ENCODE measurements at regions not wholly inside any gene's neighbourhood (a gene's known extent, or its start where the extent isn't known, plus 50 kb on each side); places are given as distances from the start of the nearest gene placed in this dataset.

GRCh38 chr4:1472911-1473518 lies 66.8 kb upstream of the NKX1-1 start:
- DNase-seq, result no peak

DNA sequence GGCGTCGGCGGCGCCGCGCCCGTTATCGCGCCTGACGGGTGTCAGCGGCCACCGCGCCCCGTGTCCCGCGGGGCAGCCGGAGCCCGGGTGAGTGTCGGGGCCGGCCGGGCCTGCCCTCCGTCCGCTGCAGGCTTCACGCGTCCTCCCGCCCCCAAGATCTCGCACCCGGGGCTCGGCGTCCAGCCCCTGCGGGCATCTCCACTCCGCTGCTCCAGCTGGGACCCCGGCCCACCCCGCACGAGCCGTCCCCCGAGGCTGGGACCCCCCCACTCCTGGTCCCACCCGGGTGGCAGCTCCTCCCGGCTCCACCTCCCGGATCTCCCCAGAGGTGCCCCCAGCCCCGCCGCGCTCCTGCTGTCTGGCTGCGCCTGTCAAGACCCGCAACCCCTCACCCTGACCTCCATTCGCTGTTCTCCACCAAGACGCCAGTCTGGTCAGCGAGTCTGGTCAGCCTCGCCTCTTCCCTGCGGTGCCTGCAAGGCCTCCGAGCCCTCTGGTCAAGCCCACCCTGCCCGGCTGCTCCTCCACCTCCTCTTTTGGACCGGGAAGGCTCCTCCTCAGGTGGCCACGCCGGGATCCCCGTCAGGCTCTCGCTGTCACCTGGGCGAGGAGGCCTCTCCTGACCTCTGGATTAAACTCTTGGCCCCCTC lies 66.0 kb upstream of the NKX1-1 start:
- no peak for DNase-seq

GRCh38 chr4:1471443-1472147 lies 65.4 kb upstream of the NKX1-1 start:
- DNase-seq, result no peak

DNA sequence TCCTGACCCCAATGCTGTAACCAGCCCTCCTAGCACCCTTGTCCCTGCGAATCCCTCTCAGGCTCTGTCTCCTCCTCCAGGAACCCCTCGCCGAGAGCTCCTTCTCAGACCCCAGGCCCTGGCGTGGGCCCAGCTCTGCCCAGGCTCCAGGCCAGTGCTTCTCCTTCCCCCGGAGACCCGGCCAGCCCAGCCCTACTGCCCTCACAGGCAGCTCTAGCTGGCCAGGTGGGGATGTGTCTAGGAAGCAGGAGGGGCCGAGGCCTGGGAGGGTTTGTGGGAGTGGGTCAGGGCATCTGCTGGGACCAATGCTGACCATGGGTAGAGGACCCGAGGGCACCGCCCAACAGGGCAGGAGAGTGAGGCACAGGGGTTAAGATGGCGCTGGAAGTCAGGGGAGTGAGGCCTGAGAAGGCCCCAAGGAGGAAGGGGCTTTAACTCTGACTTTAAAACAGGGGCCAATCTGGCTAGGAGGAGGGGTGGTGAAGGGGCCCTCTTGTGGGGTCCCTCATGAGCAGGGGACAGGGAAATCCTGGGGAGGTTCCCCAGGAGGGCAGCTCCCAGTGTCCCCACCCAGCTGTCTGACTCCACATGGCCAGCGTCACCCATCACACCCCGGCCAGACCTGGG lies 64.7 kb upstream of the NKX1-1 start:
- DNase-seq, result no peak

DNA sequence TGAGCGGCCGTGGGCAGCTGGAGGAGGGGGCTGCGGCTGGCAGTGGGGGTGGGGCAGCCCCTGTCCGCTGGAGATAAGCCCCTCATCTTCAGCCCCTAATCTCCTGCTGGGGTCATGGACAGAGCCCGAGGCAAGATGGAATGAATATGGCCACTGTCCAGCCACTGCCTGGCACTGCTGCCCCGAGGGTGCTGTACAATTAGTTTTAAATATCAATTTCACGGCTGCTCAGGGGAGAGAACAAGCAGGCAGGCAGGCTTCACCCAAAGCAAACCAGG lies 64.1 kb upstream of the NKX1-1 start:
- DNase-seq, result no peak

DNA sequence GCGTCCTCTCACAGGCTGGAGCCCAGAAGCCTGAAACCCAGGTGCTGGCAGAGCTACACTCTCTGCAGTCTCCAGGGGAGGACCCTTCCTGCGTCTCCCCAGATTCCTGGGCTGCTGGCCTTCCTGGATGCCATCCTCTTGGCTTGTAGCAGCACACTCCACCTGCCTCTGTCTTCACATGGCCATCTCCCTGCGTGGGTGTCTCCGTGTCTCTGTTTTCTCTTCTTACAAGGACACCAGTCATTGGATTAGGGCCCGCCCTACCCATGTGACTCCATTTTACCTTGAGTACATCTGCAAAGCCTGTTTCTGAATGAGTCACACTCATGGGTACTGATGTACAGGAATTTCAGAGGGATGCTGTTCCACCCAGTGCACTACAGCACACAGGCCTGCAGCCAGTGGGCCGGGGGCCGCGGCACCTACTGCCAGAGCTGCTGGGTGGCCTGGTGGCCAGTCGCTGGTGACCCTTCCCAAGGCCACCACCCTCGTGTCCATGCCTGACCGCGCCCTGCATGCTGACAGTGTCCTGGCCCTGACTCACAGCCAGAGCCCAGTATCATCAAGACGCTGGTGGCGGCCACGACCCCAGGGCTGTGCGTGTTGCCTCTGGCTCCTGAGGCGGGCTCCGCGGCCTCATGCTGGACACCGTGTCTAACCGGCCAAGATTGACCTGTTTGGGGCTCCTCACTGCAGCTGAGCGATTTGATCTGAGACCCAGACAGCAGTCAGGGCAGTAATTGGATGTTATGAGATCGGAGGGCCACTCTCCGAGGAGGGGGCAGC lies 63.6 kb upstream of the NKX1-1 start:
- DNase-seq, result no peak

DNA sequence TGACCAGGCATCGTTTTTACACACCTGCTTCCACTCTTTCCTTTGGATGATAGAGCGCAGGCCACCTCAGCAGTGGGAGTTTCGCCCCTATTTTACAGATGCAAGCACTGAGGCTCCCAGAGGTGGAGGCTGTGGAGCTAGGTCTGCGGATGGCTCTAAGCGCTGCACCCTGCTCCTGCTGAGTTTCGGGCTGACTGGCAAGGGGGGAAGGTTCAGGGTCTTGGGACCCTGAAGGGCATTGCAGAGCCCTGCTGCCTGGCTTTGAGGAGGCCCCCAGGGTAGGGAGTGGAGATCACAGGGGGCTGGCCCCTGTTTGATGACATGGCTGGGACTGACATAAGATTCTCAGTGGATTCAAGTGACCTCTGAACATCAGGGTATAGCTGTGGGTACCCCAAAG lies 62.8 kb upstream of the NKX1-1 start:
- no peak for DNase-seq

DNA sequence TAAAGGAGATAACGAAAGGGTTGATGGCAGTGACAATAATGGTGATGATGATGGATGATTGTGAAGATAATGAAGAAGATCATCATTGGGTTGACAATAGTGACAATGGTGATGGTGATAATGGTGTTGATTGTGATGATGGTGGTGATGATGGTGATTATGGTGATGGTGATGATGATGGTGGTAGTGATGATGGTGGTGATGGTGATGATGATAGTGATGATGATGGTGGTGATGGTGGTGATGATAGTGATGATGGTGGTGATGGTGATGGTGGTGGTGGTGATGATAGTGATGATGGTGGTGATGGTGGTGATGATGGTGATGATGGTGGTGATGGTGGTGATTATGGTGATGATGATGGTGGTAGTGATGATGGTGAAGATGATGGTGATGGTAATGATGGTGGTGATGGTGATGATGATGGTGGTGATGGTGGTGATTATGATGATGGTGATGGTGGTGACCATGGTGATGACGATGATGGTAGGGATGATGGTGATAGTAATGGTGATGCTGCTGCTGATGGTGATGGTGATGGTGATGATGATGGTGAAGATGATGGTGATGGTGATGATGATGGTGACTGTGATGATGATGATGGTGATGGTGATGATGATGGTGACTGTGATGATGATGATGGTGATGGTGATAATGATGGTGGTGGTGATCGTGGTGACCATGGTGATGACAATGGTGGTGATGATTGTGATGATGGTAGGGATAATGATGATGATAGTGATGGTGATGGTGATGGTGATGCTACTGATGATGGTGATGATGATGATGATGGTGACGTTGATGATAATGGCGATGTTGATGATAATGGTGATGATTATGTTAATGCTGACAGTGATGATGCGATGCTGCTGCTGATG lies 61.6 kb upstream of the NKX1-1 start:
- DNase-seq, result no peak

DNA sequence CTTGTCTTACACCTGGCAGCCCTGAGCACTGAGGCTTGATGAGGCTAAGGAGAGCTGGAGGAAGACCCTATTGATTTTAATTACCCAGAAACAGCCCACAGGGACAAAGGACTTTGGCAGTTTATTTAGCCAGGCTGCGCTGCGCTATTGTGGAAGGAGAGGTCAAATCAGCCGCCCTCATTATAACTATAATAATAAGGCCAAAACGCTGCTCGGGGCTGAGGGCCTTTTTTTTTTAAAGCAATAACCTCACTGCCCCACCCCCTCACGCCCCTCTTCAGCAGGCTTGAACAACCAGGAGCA lies 60.6 kb upstream of the NKX1-1 start:
- no peak for DNase-seq

DNA sequence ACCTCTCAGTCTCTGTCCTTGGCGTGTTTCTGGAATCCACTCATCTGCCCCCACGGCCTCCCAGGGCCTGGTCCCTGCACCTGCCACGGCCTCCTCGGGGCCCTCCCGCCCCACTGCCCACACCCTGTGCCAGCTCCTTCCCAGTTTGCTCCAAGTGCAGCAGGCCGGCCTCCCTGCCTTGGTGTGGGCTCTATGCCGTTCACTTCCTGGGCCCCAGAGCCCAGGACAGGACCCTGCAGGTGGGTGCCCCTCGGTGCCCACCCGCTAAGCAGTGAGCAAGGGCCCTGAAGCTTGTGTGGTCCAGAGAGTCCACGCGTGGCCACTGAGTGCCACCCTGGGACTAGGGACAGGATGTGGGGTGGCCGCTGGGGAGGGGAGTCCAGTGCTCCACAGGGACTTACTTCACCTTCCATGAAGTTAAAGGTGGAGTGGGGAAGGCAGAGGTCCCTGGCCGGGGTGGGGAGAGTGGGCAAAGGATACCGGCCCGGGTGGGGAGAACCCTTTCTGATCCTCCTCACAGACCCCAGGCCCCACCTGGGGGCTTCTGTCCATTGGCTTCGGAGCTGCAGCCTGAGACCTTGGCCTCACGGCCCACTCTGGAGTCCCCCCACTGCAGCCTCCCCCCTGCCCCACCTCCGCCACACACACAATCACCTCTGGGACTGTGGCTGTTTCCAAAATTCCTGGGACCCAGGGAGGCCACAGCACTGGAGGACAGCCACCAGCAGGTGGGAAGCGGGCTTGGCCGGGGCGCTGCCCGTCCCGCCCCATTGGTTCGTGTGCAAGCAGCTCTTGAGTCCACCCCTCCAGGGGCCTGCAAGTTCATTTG lies 60.0 kb upstream of the NKX1-1 start:
- DNase-seq, result no peak

GRCh38 chr4:1465173-1466033 lies 59.2 kb upstream of the NKX1-1 start:
- DNase-seq, result no peak

GRCh38 chr4:1464581-1465171 lies 58.4 kb upstream of the NKX1-1 start:
- no peak for DNase-seq

- no peak for DNase-seq
These were observed 57.8 kb upstream of the NKX1-1 start for GRCh38 chr4:1463927-1464540.

DNA sequence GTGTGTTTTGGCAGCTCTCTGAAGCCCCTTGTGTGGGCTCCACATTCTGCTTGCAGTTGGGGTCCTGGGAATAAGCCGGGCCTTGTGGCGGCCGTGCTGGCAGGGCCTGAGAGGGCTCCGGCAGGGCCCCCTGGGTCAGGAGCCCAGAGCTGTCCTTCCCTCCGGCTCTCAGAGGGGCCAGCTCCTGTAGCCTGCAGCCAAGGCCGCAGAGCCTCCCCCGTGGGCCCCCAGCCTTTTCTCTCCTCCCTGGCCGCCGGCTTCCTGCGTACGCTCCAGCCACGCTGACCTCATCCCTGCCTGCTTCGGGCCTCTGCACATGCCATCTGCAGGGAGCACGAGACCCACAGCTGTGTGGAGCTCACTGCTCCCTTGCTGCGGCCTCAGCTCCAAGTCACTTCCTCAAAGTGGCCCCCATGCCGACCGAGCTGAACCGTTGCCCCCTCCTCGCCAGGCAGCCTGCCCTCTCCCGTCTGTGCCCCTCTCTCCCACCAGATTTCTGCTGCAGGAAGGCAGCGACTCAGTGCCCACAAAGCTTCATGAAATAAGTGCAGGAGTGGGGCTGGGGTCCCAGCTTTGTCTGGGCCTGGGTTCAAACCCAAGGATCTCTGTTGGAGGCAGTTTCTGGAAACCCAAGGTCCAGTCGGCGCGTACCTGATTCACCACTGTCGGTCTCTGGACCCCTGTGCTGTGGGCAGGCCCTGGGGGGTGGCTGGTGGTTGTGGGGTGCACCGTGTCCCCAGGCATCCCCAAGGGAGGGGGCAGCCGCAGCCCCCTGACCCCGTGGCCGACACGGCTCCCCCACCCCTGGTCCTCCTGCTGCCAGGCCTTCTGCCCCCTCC lies 57.1 kb upstream of the NKX1-1 start:
- no peak for DNase-seq

DNA sequence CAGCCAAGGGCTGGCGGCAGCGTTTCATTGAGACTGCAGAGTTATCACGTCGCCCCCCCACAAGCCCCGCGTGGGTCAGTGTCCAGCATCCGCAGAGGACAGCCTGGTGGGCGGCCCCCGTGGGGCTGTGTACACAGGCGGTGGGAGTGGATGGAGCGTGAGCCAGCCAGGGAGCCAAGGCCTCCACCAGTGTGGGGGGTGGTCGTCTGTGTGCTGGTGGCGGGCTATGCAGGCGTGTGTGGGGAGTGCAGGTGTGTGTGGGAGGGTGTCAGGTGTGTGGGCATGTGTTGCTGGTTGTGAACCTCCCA lies 56.5 kb upstream of the NKX1-1 start:
- no peak for DNase-seq

DNA sequence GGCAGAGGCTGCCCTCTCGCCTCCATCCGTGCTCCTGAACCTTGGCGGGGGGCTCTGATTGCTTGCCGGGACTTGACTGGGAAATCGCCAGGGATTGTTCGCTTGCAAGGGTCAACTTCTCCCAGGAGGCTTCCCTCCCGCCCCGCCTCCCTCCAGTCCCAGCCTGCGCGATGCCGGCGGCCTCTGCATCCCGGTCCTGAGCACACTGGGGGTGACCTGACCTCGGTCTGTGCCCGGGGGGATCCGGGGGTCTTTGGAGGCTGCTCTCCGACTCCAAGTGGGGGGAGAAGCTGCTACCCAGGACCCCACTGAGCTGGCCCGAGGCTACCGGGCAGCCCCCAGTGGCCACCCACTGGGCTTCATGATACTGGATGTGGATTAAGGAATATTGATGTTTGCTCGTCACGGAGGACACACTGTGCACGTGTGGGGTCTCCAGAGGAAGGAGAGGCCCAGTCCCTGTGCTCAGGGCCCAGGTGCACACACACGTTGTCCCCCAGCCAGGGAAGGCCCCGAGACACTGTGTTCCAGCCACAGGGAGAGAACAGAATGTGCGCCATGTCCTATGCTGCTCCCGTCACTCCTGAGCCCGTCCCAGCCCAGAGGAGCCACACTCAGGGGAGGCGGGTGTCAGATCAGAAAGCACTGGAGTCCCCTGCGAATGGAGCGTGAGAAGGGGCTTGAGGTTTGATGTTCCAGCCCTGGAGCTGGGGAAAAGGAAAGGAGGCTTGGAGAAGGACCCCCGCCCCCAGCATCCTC lies 55.9 kb upstream of the NKX1-1 start:
- DNase-seq, result no peak

GRCh38 chr4:1460967-1461868 lies 55.0 kb upstream of the NKX1-1 start:
- DNase-seq, result no peak
